HG03378 (cell line): ENCODE measurements at regions not wholly inside any gene's neighbourhood (a gene's known extent, or its start where the extent isn't known, plus 50 kb on each side); places are given as distances from the start of the nearest gene placed in this dataset.
"Not testable (repeated sequence)": the region's sequence is repeated elsewhere in the genome, so short reads cannot be mapped to it uniquely, and the experiment has no call there.

Experiments used
- ATAC-seq: cut with Tn5 transposase; IDR thresholded peaks from one replicate; pipeline ENCODE4 v1.9.1; 2021; ENCODE audit warnings: mild to moderate bottlenecking, moderate library complexity; ENCODE audit not compliant: unreplicated experiment

DNA sequence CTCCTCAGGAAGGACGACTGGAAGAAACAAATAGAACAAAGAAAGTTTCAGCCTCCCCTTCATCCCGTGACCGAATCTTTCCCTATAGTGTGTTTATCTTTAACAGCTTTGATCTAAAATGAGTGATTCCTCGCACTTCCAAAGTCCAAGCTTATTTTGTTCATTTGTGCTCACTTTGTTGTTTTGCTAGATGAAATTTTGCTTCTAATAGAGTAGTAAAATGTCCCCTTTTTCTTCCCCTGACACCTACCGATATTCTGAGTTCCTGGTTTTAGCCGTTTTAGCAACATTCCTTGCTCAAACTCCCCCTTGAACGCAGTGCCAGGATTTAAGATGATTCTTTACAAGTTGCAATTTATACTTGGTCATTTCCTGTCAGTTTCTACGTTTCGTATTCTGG is 204.2 kb downstream of the FGF9 start:
- no peak for ATAC-seq

DNA sequence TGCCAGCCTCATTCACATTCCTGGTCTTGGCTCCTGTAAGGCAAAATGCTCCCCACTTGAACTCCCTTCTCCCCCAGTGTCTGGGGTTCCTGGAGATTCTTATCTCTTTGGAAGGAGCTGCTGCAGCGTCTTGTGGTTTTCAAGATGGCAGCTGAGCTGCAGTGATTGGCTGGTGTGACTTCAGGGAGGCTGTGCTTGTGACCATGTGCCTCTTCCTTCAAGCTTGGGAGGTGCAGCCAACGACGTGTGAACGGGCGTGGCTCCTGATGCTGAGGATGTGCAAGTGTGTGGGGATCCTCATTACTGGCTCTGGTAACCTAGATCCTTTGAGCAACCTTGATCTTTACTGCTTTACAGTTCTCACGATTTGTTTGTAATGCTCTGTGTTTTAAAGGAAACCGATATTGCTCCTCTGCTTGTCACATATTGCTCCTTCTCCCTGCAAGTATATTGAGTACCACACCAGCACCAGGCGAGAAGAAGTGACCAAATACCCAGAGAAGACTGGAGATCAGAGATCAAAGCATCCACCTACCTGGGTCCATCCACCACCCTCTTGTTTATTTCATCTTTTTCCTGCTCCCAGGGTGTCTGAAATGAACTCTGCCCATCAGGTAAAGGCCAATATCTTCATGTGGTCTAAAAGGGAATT is 208.5 kb downstream of the FGF9 start:
- no peak for ATAC-seq

DNA sequence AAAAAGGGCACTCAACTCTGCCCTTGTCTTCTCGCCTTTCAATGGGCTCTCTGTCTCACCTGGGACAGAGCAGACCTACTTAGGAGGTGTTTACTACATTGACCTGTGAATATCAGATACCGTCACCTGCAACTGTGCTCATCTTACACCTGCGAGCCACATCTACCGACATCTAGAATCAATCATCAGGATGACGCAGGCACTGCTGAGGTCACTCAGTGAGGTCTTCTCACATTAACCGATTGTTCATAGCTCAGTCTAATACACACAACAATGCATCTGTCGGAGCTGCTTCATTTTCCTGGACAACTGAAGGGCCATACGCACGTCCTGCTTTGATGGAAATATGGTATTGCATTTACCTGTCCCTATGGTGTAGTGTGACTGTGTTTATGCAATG is 211.9 kb downstream of the FGF9 start:
- no peak for ATAC-seq

DNA sequence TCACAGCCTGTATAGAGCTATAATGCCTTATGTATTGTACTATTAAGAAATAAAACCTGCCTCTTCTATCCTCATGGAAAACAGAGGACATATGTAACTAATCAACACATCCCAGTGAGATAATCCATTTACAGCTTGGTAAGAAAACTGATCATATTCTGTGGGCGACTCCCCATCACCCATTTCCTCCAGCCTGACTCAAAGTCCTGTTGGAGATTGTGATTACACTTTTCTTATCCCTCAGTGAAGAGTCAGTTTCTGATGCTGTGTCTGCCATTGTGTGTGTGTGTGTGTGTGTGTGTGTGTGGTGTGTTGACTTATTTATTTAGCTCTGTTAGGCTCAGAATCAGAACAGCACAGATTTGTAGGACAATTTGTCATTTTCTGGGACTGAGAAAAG is 212.8 kb downstream of the FGF9 start:
- ATAC-seq, result no peak

DNA sequence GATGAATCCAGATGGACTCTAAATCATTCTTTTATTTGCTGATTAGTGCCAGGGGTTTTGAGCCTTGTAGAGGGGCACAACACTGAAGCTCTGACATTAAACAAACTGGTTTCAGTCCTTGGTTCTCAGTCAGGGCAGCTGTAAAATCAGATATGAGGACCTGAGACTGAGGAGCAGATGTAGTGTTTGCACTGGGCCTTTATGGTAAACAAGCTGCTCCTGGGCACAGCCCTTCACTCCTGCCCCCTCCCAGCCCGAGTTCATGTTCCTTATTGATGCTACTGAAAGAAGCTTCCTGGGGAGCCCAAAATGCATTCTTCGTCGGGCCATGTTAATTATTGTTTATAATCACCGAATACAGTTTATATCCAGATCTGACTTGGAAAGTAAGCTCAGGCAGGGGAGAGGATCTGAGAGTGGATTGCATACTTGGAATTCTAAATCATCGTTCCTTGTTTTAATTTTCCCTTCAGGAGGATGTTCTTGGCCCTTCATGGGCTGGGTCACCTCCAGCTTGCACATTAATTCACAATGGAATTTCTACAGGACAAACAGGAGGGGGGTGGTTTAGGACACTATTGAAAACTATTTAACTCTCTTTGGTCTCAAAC is 213.5 kb downstream of the FGF9 start:
- ATAC-seq, result no peak

DNA sequence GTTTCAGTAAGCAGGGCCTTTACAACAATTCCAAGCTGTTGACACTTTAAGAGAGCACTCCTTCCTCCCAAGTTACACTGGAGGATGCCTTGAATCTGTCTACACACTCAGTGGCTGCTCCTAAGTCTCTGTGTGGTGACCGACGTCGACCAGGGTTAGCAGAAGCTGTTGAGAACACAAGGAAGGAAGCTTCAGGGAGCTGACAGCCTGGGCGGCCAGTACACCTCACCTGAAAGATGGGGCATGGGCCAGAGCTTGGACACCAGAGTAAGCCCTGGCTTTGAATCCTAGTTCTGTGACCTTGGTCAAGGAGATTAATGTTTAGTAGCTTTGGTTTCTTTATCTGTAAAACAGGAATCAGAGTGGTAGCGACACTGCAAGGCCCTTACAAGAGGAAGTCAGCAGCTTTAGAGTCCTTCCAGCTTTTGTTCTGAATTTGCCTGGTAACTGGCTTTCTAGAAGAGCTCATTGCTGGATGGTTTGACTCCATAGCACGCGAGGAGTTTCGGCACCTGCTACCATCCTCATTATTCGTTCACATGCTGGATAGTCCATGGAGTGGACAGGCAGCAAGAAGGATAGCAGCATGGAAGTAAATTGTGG is 214.2 kb downstream of the FGF9 start:
- no peak for ATAC-seq

DNA sequence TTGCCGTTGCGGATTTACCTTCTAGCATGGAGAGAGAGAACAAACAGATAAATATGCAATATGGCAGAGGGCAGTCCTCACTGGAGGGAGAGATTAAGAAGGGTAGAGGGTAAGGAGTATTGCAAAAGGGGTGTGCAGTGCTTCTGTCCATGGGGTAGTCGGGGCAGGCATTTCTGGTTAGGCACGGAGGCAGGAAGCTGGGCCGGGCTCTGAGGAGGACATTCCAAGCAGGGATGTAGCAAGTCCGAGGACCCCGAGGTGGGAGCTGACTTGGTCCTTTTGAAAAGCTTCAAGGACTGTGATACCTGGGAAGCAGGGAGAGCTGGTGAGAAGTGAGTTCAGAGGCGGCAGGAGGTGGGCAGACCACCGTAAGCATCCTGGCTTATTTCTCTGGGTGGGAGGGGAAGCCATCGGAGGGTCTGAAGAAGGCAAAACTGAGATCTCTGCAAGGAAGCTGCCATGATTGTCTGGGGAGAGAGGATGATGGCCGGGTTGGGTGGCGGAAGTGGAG is 214.9 kb downstream of the FGF9 start:
- no peak for ATAC-seq

DNA sequence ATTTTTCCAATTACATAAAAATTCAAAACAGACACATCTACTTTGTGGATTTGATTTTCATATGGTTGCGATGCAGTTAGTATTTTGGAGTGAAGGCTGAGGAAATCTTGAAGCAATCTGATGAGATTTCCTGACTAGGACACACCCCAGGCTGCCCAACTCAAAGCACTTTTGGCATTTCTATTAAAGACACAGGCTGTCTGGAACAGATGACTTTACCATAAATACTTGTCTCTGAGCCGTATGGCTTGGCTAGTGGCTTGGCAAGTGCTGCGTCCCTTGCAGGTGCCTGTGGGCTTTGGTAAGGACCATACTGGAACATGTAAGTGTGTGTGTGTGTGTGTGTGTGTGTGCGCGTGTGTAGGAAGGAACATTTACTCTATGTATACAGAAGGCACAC is 218.8 kb downstream of the FGF9 start:
- ATAC-seq, result no peak

DNA sequence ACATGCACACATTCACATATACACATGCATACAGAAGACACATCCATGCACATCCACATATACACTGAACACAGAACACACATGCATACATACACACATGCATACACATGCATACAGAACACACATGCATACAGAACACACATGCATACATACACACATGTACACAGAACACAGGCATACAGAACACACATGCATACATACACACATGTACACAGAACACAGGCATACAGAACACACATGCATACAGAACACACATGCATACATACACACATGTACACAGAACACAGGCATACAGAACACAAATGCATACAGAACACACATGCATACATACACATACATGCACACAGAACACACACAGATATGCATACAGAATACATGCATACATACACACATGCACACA is 219.3 kb downstream of the FGF9 start:
- ATAC-seq, result not testable (repeated sequence)

DNA sequence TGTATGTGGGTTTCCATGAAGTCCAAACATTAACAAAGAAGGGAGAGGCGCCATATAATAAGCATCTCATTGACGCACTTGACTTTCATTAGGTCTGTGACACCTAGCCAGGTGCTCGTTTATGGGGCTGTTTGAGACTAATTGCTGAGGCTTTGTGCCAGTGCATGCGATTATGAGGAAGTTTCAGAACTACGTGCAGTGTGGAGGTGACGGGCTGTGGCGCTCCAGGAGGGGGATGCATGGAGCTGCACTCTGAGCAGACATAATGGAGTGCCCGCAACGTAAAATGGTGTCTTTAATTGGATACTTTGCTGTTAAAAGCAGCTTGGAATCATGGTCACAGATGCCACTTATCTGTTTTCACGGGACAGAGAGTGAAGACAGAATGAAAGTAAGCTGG is 223.2 kb downstream of the FGF9 start:
- no peak for ATAC-seq

DNA sequence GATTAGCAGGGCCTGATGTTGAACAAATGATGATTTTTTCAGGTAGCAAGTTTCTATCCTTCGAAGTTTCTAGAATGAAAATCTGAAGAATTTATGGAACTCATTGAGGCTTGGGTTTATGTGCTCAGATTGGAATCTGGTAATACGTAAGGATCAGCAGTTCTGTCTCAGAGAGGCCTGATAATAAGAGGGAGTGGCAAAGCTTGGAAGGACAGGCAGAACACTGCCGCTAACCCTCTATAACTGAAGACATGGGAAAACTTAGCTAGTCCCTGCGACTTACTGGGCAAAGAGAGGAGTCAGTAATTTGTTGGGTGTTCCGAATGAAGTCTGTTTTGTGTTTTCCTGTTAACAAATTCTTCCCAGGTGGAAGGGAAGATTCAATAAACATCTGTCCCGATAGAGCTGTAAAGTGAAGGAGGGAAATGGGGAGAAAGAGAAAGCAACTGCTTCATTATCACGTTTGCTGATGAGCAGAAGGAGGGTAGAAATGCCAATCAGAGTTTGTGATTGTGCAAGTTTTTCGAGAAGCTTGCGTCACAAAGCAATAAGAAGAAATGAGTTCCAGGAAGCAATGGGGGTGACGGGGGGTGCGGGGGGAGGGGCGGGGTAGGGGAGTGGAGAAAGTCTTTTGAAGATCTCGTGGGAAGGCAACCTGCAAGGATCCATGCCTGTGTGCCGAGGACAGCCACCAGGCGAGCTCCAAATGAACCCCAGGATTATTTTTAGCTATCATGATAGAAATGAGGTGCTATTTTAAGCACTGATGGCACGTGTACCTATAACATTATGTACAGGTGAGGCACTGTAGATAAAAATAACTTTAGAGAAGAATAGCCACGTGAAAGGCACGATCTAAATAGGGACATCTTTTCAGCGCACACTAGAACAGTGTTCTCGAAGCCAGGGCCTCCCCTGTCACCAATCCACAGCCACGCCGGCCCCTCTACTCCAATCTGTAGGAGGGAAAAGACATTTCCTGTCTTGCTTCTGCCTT is 224.1 kb downstream of the FGF9 start:
- ATAC-seq, result no peak

DNA sequence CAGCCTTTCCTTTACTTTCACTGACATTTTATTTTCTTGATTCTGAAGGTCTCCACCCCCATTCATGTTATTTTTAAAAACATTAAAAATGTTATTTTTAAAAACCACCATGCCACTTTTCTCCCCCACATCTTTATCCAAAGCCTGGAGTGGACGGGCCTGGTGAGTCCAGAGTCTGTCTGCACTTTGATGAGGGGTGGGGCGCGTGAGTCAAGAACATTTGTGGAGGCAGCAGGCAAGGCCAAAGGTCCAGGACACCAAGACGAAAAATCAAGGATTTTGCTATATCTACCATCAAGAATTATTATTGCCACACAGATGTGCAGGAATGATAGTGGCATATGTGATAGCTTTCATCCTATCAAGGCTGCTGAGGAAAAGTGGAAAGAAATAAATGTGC is 224.9 kb downstream of the FGF9 start:
- no peak for ATAC-seq

DNA sequence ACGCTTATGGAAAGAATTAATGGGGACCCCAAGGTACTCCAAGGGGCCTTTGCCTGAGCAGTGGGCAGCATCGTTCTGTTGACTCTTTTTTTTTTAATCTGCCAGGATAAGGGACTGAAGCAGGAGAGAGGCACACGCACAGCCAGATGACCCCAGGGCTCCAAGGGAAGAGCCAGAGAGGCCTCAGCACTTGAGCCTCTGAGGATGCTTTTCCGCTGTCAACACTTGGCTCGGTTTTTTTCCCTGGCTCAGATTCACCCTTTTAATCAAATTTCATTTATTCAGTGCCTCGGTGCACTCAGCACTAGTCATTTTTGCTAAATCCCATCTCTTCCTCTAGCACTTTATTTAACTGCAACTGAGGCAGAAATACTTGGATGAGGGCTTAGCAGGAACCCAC is 226.3 kb downstream of the FGF9 start:
- no peak for ATAC-seq

DNA sequence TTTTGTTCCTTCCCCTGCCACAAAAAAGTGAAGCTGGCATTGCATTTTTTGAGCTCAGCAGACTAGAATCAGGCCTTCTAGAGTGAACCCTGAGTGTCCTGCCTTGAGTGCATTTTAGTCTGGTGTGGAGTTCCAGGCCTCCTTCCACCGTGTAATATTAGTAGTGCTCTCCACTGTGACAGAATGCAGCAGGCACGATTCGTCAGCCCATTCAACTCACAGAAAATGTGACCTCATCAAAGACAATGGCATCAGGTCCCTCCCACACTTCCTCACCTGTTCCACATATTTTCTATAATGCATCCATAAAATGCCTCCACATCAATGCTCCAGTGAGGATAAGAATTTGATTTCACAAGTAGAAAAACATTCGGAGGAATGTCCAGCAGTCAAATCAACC is 227.6 kb downstream of the FGF9 start:
- no peak for ATAC-seq

DNA sequence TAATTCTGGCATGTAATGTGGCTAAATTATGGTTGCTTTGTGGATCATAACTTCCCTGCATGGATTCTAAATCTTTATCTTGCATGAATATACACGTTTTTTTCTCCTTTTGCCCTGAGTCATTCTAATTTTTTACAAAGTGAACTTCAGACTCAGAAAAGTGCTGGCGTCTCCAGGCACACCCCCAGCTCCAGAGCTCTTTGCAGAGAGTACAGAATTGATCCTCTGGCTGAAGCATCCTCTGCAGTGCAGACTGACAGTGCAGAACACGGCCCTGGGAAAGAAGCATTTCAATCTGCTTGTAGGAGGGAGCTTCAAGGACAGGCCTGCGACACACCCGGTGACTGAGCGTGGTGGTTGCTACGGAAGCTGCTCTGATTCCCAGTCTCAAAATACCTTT is 228.1 kb downstream of the FGF9 start:
- no peak for ATAC-seq

DNA sequence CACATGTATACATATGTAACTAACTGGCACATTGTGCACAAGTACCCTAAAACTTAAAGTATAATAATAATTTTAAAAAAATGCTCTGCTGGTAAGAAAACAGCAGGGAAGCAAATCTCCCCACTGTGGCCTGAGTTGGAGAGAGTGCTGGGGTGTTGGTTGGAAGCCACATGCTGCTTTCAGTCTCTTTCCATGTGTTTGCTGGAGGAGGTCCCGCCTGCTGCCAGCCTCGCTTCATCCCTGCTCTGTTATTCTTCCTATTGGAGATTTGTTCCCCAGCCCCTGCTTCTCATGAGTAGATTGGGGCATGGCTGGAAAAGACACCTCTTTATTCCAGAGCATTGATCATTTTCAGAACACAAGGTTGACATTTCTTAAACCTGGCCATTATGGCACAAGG is 230.5 kb downstream of the FGF9 start:
- ATAC-seq, result no peak

DNA sequence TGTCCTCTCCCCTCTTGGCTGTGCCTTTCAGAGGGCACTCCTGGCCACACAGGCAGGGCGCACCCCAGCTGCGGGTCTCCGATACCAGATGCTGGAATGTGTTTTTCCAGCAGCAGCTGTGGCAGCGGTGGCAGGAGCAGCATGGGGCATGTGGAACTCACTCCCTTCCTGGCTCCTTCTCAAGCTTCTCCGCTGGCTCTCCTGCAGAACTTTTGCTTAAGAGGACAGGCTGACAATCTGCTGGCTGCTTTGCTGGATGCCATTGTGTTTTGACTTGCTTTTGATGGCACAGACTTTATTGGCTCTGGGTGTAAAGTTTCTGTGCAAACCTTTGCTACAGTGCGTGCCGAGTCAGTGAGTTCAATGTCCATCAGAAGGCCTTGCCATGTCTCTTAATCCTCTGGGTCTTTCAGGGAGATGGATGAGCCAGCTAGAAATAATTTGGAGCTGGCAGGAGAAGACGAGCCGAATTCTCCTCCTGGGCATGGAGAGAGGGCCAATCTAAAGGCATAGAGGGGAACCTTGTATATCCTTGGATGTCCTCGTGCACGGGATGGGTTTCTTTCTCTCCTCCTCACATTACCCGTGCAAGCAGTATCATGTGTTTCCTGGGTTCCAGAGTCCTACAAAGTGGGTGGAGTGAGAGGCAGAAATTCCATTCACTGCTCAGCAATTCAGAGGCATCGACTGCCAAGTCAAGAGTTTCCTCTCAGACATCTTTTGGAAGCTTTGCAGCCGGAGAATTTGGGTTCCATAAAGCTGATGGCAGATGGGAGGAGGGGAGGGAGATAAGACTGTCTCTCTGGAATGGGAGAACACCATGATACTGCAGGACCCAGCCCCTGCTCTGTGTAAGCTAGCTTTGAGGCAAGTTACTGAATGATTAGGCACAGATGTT is 231.2 kb downstream of the FGF9 start:
- ATAC-seq, result no peak

DNA sequence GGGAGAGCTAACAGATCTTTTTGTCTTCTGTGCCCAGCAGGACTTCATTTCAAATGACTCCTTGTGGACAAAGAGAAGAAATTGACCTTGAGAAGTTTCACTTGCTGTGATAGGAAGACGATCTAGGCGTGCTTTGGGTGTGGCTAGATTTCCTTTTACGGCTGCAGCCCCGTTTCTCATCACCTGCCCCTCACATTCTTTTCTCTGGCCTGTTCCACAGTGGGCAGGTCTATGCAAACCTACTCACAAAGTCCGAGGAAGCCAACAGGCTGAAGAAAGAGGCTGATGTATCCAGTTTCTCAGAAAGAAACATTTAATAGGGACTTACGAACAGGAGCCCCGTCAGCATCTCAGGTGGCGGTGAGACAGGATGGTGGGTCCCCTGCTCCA is 231.8 kb downstream of the FGF9 start:
- no peak for ATAC-seq

DNA sequence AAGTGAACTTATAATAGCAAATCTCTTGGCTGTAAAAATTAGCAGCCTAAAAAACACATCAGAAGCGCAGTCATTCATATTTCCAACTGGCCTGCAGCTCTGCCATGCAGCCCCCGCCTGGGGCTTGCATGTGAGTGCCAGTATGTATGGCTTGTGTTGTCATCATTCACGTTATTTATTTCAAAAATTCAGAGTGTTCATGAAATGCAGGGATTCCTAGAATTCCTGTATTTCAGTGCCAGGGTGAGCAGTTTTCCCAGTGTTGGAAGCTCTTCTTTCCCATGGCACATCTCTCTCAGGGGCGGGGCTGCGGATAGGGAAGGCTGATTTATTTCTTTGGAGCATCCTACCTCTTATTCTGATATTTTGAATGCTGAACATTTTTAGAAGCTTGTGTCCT is 234.6 kb downstream of the FGF9 start:
- ATAC-seq, result no peak

DNA sequence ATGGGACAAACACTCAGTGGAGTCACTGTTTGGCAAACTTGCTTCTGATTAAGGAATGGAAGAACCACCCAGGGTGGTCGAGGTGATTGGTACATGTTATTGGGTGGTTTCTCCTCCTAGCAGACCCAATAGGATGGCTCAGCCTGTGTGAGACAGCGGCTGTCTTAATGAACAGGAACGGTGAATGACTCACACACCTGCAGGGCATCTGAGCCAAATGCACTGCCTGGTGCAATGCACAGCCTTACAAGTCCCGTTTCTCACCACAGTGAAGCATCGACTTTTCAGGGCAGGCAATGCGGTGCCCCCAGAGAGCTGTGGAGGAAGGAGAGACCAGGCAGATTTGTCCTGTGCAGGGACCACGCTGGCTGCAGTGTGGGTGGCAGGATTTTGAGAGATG is 238.5 kb downstream of the FGF9 start:
- ATAC-seq, result no peak
